IMR-90 (cell line): ENCODE measurements at regions not wholly inside any gene's neighbourhood (a gene's known extent, or its start where the extent isn't known, plus 50 kb on each side); places are given as distances from the start of the nearest gene placed in this dataset.

ENCODE experiments used
- ATAC-seq: fragments of 200-7000 bp; cut with Tn5 transposase; 2 replicates; pipeline ENCODE4 v1.9.1; 2020; ENCODE audit warnings: low read depth, mild to moderate bottlenecking, moderate library complexity
- BruUV-seq: library from RNA; stranded (reverse); fragments of 400-500 nt; replicated peaks from 2 replicates; lab custom pipeline; 2021; lab: Mats Ljungman, UMichigan
- CTCF ChIA-PET: fragments of 300-600 bp; formaldehyde crosslinking; extraction: SDS; loops from one replicate; lab custom pipeline; 2021; ENCODE audit warnings: antibody characterized with exemption; lab: Yijun Ruan, JAX
- POLR2A ChIA-PET: fragments of 300-600 bp; sonication (Branson Sonifier 250); formaldehyde crosslinking; loops from one replicate; lab custom pipeline; 2022; ENCODE audit warnings: antibody characterized with exemption; ENCODE audit not compliant: unreplicated experiment; lab: Charles Lee
- DNase-seq: peaks from one replicate; pipeline ENCODE4 v3.0.0; 2013
- H2AFZ ChIP-seq: replicated peaks from 2 replicates; pipeline ENCODE3; 2013; ENCODE audit warnings: low read length, mild to moderate bottlenecking; ENCODE audit not compliant: poor library complexity
- H2AK5ac ChIP-seq: 2 replicates; pipeline ENCODE4 v1.6.1; 2013; ENCODE audit warnings: low read depth, low read length, inconsistent platforms
- H2AK9ac ChIP-seq: replicated peaks from 2 replicates; pipeline ENCODE3; 2013; ENCODE audit warnings: mild to moderate bottlenecking, low read depth, low read length, moderate library complexity; ENCODE audit not compliant: poor library complexity
- H2BK120ac ChIP-seq: 2 replicates; pipeline ENCODE4 v1.6.1; 2013; ENCODE audit warnings: low read depth, low read length, inconsistent platforms
- H2BK15ac ChIP-seq: 3 replicates; pipeline ENCODE4 v1.6.1; 2013; ENCODE audit warnings: low read depth, low read length, inconsistent platforms
- H2BK20ac ChIP-seq: 2 replicates; pipeline ENCODE4 v1.6.1; 2013; ENCODE audit warnings: low read depth, mild to moderate bottlenecking, inconsistent platforms, low read length, moderate library complexity
- H2BK5ac ChIP-seq: 2 replicates; pipeline ENCODE4 v1.6.1; 2013; ENCODE audit warnings: mild to moderate bottlenecking, low read depth, low read length, inconsistent platforms; ENCODE audit not compliant: poor library complexity, severe bottlenecking
- H3K14ac ChIP-seq: replicated peaks from 2 replicates; pipeline ENCODE4 v1.6.1; 2013; ENCODE audit warnings: low read depth, low read length, inconsistent platforms
- H3K18ac ChIP-seq: 2 replicates; pipeline ENCODE4 v1.6.1; 2013; ENCODE audit warnings: low read depth, low read length, control low read depth
- H3K23ac ChIP-seq: 2 replicates; pipeline ENCODE4 v1.6.1; 2013; ENCODE audit warnings: low read depth, low read length, inconsistent platforms
- H3K27ac ChIP-seq: 2 replicates; pipeline ENCODE4 v1.5.1; 2013; ENCODE audit warnings: mild to moderate bottlenecking, control low read depth, low read length; ENCODE audit not compliant: insufficient read depth
- H3K27me3 ChIP-seq: 2 replicates; pipeline ENCODE4 v1.6.1; 2013; ENCODE audit warnings: low read length; ENCODE audit not compliant: control insufficient read depth, insufficient read depth
- H3K36me3 ChIP-seq: 2 replicates; pipeline ENCODE4 v1.6.1; 2013; ENCODE audit warnings: low read length, mixed read lengths; ENCODE audit not compliant: control insufficient read depth, insufficient read depth
- H3K4ac ChIP-seq: 2 replicates; pipeline ENCODE4 v1.6.1; 2013; ENCODE audit warnings: low read depth, low read length, inconsistent platforms
- H3K4me1 ChIP-seq: 2 replicates; pipeline ENCODE4 v1.6.1; 2013; ENCODE audit warnings: low read length, mixed read lengths; ENCODE audit not compliant: control insufficient read depth, insufficient read depth
- H3K4me2 ChIP-seq: 2 replicates; pipeline ENCODE4 v1.6.1; 2013; ENCODE audit warnings: low read depth, mild to moderate bottlenecking, control low read depth, low read length, moderate library complexity
- H3K4me3 ChIP-seq: 2 replicates; pipeline ENCODE4 v1.5.1; 2013; ENCODE audit warnings: low read depth, mild to moderate bottlenecking, control low read depth, low read length, moderate library complexity; ENCODE audit not compliant: insufficient read depth
- H3K56ac ChIP-seq: 2 replicates; pipeline ENCODE4 v1.6.1; 2013; ENCODE audit warnings: low read length, inconsistent platforms; ENCODE audit not compliant: insufficient read depth; ENCODE audit errors: extremely low read depth
- H3K79me1 ChIP-seq, 2 experiments: 2 replicates each; pipeline ENCODE4 v1.6.1; 2013; ENCODE audit warnings: low read length in 2 of 2, inconsistent platforms in 1 of 2, low read depth in 1 of 2
- H3K9ac ChIP-seq: 2 replicates; pipeline ENCODE4 v1.6.1; 2013; ENCODE audit warnings: low read depth, low read length, control low read depth
- H3K9me1 ChIP-seq: 2 replicates; pipeline ENCODE4 v1.6.1; 2013; ENCODE audit warnings: low read length, inconsistent platforms; ENCODE audit not compliant: insufficient read depth
- H3K9me3 ChIP-seq: 2 replicates; pipeline ENCODE4 v1.6.1; 2013; ENCODE audit warnings: low read length; ENCODE audit not compliant: control insufficient read depth, insufficient read depth
- H4K20me1 ChIP-seq: 2 replicates; pipeline ENCODE4 v1.6.1; 2013; ENCODE audit warnings: low read length, inconsistent platforms; ENCODE audit not compliant: insufficient read depth
- H4K5ac ChIP-seq: 2 replicates; pipeline ENCODE4 v1.6.1; 2013; ENCODE audit warnings: mild to moderate bottlenecking, low read depth, low read length, control low read depth
- H4K8ac ChIP-seq, 2 experiments: 2 replicates each; pipeline ENCODE4 v1.6.1; 2013; ENCODE audit warnings: low read depth in 2 of 2, low read length in 2 of 2, control low read depth in 1 of 2, inconsistent platforms in 1 of 2
- H4K91ac ChIP-seq: 2 replicates; pipeline ENCODE4 v1.6.1; 2013; ENCODE audit warnings: low read depth, low read length, inconsistent platforms; ENCODE audit not compliant: insufficient read depth
- BHLHE40 ChIP-seq: fragments of 150-350 bp; IDR thresholded peaks from 2 replicates; pipeline ENCODE4 v1.6.1; 2016; ENCODE audit warnings: mild to moderate bottlenecking, low read depth, low read length
- CEBPB ChIP-seq: IDR thresholded peaks from 2 replicates; pipeline ENCODE4 v1.6.1; 2012; ENCODE audit warnings: low read depth, low read length, improper control_type of control experiment
- CHD1 ChIP-seq: IDR thresholded peaks from 2 replicates; pipeline ENCODE4 v1.6.1; 2012; ENCODE audit warnings: low read depth, low read length, improper control_type of control experiment
- CTCF ChIP-seq: conservative IDR thresholded peaks from 2 replicates; pipeline ENCODE4 v1.5.1; 2012; ENCODE audit warnings: mild to moderate bottlenecking, low read depth, low read length, improper control_type of control experiment
- ELK1 ChIP-seq: fragments of 150-350 bp; IDR thresholded peaks from 2 replicates; pipeline ENCODE4 v1.6.1; 2016; ENCODE audit warnings: low read depth, mild to moderate bottlenecking, low read length, moderate library complexity, borderline replicate concordance
- FOS ChIP-seq: fragments of 150-350 bp; IDR thresholded peaks from 2 replicates; pipeline ENCODE4 v1.6.1; 2016; ENCODE audit warnings: low read depth, low read length
- MAFK ChIP-seq: IDR thresholded peaks from 2 replicates; pipeline ENCODE4 v1.6.1; 2012; ENCODE audit warnings: low read depth, low read length, improper control_type of control experiment
- MAZ ChIP-seq: IDR thresholded peaks from 2 replicates; pipeline ENCODE4 v1.6.1; 2012; ENCODE audit warnings: low read depth, mild to moderate bottlenecking, low read length, improper control_type of control experiment, moderate library complexity, borderline replicate concordance
- MXI1 ChIP-seq: IDR thresholded peaks from 2 replicates; pipeline ENCODE4 v1.6.1; 2012; ENCODE audit warnings: low read depth, mild to moderate bottlenecking, low read length, moderate library complexity, borderline replicate concordance
- NFE2L2 ChIP-seq: fragments of 150-350 bp; IDR thresholded peaks from 2 replicates; pipeline ENCODE4 v1.6.1; 2016; ENCODE audit warnings: low read depth, mild to moderate bottlenecking, low read length
- POLR2A ChIP-seq: IDR thresholded peaks from 2 replicates; pipeline ENCODE4 v1.6.1; 2012; ENCODE audit warnings: mild to moderate bottlenecking, low read depth, low read length
- RAD21 ChIP-seq: IDR thresholded peaks from 2 replicates; pipeline ENCODE4 v1.6.1; 2012; ENCODE audit warnings: low read length, improper control_type of control experiment
- RCOR1 ChIP-seq: IDR thresholded peaks from 2 replicates; pipeline ENCODE4 v1.6.1; 2012; ENCODE audit warnings: mild to moderate bottlenecking, low read length, improper control_type of control experiment; ENCODE audit not compliant: insufficient replicate concordance
- RFX5 ChIP-seq: IDR thresholded peaks from 2 replicates; pipeline ENCODE4 v1.8.0; 2012; ENCODE audit warnings: low read depth, mild to moderate bottlenecking, low read length, moderate library complexity
- SMC3 ChIP-seq: fragments of 150-350 bp; IDR thresholded peaks from 2 replicates; pipeline ENCODE4 v1.6.1; 2016; ENCODE audit warnings: low read depth, mild to moderate bottlenecking, antibody characterized with exemption, low read length, moderate library complexity
- USF2 ChIP-seq: fragments of 150-350 bp; IDR thresholded peaks from 2 replicates; pipeline ENCODE4 v1.6.1; 2017; ENCODE audit warnings: mild to moderate bottlenecking, antibody characterized with exemption, low read length, low read depth
- WGBS, 2 experiments: methylation state at CpG; one replicate each; pipeline versions ENCODE4 v1.1.5 to v1.1.7; 2013; ENCODE audit warnings: missing lambda C conversion rate in 2 of 2; ENCODE audit not compliant: insufficient read length in 1 of 2; ENCODE audit errors: extremely low coverage in 2 of 2; 5-methylcytosine and 5-hydroxymethylcytosine counted together
- dilution Hi-C: fragments of 300-500 bp; cut with HindIII; formaldehyde crosslinking; loops from one replicate; pipeline ENCODE4 v1.14.3; 2018; ENCODE audit warnings: low sequenced_read_pairs; ENCODE audit not compliant: unreplicated experiment
- in situ Hi-C: fragments of 300-500 bp; cut with MboI; formaldehyde crosslinking; loops from 3 replicates; pipeline ENCODE4 v1.14.3; 2019; ENCODE audit warnings: low sequenced_read_pairs, inconsistent platforms, mixed read lengths
- intact Hi-C: fragments of 100-400 bp; cut with micrococcal nuclease; formaldehyde crosslinking; loops from 2 replicates; pipeline ENCODE4 v1.10.0; 2022

GRCh38 chr4:18645351-18645750, 623.8 kb upstream of the LCORL start:
- DNase-seq: no peak
- H2BK20ac ChIP-seq: no peak overlapping the region

More at GRCh38 chr4:18645351-18645750, 623.8 kb upstream of the LCORL start:
- H3K36me3 ChIP-seq: no peaks in the 10 kb centered on the region
- no peak overlapping the region for H3K18ac ChIP-seq
- no peaks in the 10 kb centered on the region for H4K20me1 ChIP-seq
- H3K9me1 ChIP-seq: no peaks in the 10 kb centered on the region
- CTCF ChIA-PET: interaction anchor here (0.6 kb wide), 1 partner anchor 894 kb away, joined by 4 read pairs; no protein-coding TSS in a partner anchor
- in situ Hi-C loops (no loop called here), dilution Hi-C loops (no loop called here), intact Hi-C loops (no loop called here)
- H3K4ac ChIP-seq: no peak overlapping the region
- no peak overlapping the region for H2AK9ac ChIP-seq
- H2BK5ac ChIP-seq: no peak overlapping the region
- no peaks in the 10 kb centered on the region for H3K79me1 ChIP-seq
- H4K5ac ChIP-seq: no peak overlapping the region
- no peak overlapping the region for H2AFZ ChIP-seq
- H3K14ac ChIP-seq: no peak overlapping the region
- TF ChIP-seq FOS: no peak
- TF ChIP-seq MXI1: no peak
- TF ChIP-seq ELK1: no peak
- TF ChIP-seq USF2: no peak
- no peak for TF ChIP-seq POLR2A
- TF ChIP-seq CTCF: no peak
- no peak for TF ChIP-seq RFX5
- TF ChIP-seq RAD21: no peak
- no peak for TF ChIP-seq BHLHE40
- TF ChIP-seq CEBPB: no peak
- no peak for TF ChIP-seq CHD1
- TF ChIP-seq SMC3: no peak
- no peak for TF ChIP-seq MAFK
- TF ChIP-seq RCOR1: no peak
- TF ChIP-seq NFE2L2: no peak
- no peak for TF ChIP-seq MAZ
- BruUV-seq: no TSS peak
- H3K9ac ChIP-seq: no peak overlapping the region
- H3K9me3 ChIP-seq: peaks cover 4% of the 10 kb centered on the region; the same call in 1 of the 2 replicates
- POLR2A ChIA-PET: no interaction called here
- no peak overlapping the region for H3K56ac ChIP-seq
- H2BK120ac ChIP-seq: no peak overlapping the region
- H3K4me3 ChIP-seq: no peak overlapping the region
- no peak for ATAC-seq
- no peak overlapping the region for H2BK15ac ChIP-seq
- H3K27me3 ChIP-seq: no peaks in the 10 kb centered on the region
- H3K27ac ChIP-seq: no peak overlapping the region
- H4K91ac ChIP-seq: no peak overlapping the region
- WGBS, 2 experiments: no CpG with 5 or more reads among the region's 2 CpGs
- no peaks in the 10 kb centered on the region for H3K4me1 ChIP-seq
- no peak overlapping the region for H3K4me2 ChIP-seq
- no peak overlapping the region for H4K8ac ChIP-seq
- no peak overlapping the region for H2AK5ac ChIP-seq
- H3K23ac ChIP-seq: no peak overlapping the region
